GM19324 (cell line): ENCODE measurements at regions not wholly inside any gene's neighbourhood (a gene's known extent, or its start where the extent isn't known, plus 50 kb on each side); places are given as distances from the start of the nearest gene placed in this dataset.
A peak's percentile ranks its signal among the peaks of the same experiment; 100 is the strongest.

Experiments
- ATAC-seq: cut with Tn5 transposase; IDR thresholded peaks from one replicate; pipeline ENCODE4 v1.9.1; 2021; ENCODE audit warnings: mild to moderate bottlenecking, moderate library complexity; ENCODE audit not compliant: unreplicated experiment, low FRiP score

- no peak for ATAC-seq
These were observed 209.8 kb upstream of the NDST4 start for GRCh38 chr4:115323106-115323707.

GRCh38 chr4:115315182-115315581, 201.8 kb upstream of the NDST4 start:
- ATAC-seq = no peak

- ATAC-seq = no peak
These were observed 197.2 kb upstream of the NDST4 start for GRCh38 chr4:115310641-115311040.

- no peak for ATAC-seq
These were observed 181.3 kb upstream of the NDST4 start for GRCh38 chr4:115294717-115295116.

GRCh38 chr4:115293093-115293462, 179.7 kb upstream of the NDST4 start:
- ATAC-seq = no peak

- peak; percentile 62 for ATAC-seq
These were observed 179.1 kb upstream of the NDST4 start for GRCh38 chr4:115292320-115293092.

GRCh38 chr4:115287426-115287825, 174.0 kb upstream of the NDST4 start:
- no peak for ATAC-seq

GRCh38 chr4:115279330-115279729, 165.9 kb upstream of the NDST4 start:
- no peak for ATAC-seq

- no peak for ATAC-seq
These were observed 165.4 kb upstream of the NDST4 start for GRCh38 chr4:115278830-115279229.

- no peak for ATAC-seq
These were observed 162.2 kb upstream of the NDST4 start for GRCh38 chr4:115275615-115276014.

- ATAC-seq = no peak
These were observed 161.1 kb upstream of the NDST4 start for GRCh38 chr4:115274545-115274944.

- no peak for ATAC-seq
These were observed 159.2 kb upstream of the NDST4 start for GRCh38 chr4:115272594-115272993.

GRCh38 chr4:115272185-115272584, 158.8 kb upstream of the NDST4 start:
- no peak for ATAC-seq

- ATAC-seq = no peak
These were observed 146.8 kb upstream of the NDST4 start for GRCh38 chr4:115260195-115260594.

- ATAC-seq = no peak
These were observed 146.2 kb upstream of the NDST4 start for GRCh38 chr4:115259642-115260041.

GRCh38 chr4:115249808-115250207, 136.4 kb upstream of the NDST4 start:
- ATAC-seq = no peak

GRCh38 chr4:115234405-115235093, 121.1 kb upstream of the NDST4 start:
- peak; percentile 67 for ATAC-seq

GRCh38 chr4:115233600-115233999, 120.2 kb upstream of the NDST4 start:
- no peak for ATAC-seq

GRCh38 chr4:115229873-115230272, 116.5 kb upstream of the NDST4 start:
- ATAC-seq = no peak

- ATAC-seq = no peak
These were observed 115.4 kb upstream of the NDST4 start for GRCh38 chr4:115228851-115229250.

GRCh38 chr4:115222061-115222460, 108.6 kb upstream of the NDST4 start:
- no peak for ATAC-seq

GRCh38 chr4:115219862-115220261, 106.4 kb upstream of the NDST4 start:
- no peak for ATAC-seq
